ENCODE measurements at regions not wholly inside any gene's neighbourhood (a gene's known extent, or its start where the extent isn't known, plus 50 kb on each side); places are given as distances from the start of the nearest gene placed in this dataset.

GRCh38 chr9:31253800-31254762, 1130.4 kb upstream of the ACO1 start:
- no peak for TF ChIP-seq CTCF (IDR thresholded peaks at IDR 0.05)
- no peak for ATAC-seq (ENCODE audit: low FRiP score)

GRCh38 chr9:31255211-31255610, 1129.2 kb upstream of the ACO1 start:
- TF ChIP-seq CTCF (IDR thresholded peaks at IDR 0.05) = no peak
- DNase-seq (ENCODE audit: low spot score) = no peak
- ATAC-seq (ENCODE audit: low FRiP score) = no peak

More at GRCh38 chr9:31253800-31254762, 1130.4 kb upstream of the ACO1 start:
- no peak for DNase-seq (ENCODE audit: low spot score)

GRCh38 chr9:31259824-31260223, 1124.6 kb upstream of the ACO1 start:
- TF ChIP-seq CTCF (IDR thresholded peaks at IDR 0.05) = no peak
- DNase-seq (ENCODE audit: low spot score) (no peak), ATAC-seq (ENCODE audit: low FRiP score) (no peak)

GRCh38 chr9:31272456-31273295, 1111.8 kb upstream of the ACO1 start:
- no peak for TF ChIP-seq CTCF (IDR thresholded peaks at IDR 0.05)
- DNase-seq (ENCODE audit: low spot score) (no peak), ATAC-seq (ENCODE audit: low FRiP score) (no peak)

GRCh38 chr9:31275419-31275818, 1109.0 kb upstream of the ACO1 start:
- DNase-seq (ENCODE audit: low spot score) (no peak), ATAC-seq (ENCODE audit: low FRiP score) (no peak)
- TF ChIP-seq CTCF (IDR thresholded peaks at IDR 0.05) = no peak

- ATAC-seq (ENCODE audit: low FRiP score) (no peak), DNase-seq (ENCODE audit: low spot score) (no peak)
- TF ChIP-seq CTCF (IDR thresholded peaks at IDR 0.05) = no peak
Measured at GRCh38 chr9:31290731-31291130, 1093.7 kb upstream of the ACO1 start.
